ENCODE measurements at regions not wholly inside any gene's neighbourhood (a gene's known extent, or its start where the extent isn't known, plus 50 kb on each side); places are given as distances from the start of the nearest gene placed in this dataset.

DNA sequence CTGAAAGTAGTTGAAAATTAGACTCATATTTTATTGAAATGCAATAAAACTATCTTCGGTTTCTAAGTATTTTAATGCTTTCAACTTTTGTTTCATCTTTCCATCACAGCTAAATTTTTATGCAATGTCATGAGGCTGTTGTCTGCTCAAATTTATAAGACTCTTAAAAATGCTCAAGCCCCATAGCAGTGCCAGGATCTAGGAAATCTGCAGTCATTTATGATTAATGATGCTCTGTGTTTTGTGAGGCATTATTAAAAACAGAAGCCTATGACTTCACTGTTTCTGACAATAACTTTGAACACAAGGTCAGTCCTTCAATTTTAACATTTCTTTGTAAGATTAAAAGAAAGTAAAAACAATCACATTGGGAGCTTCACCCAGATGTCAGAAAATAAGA is 112.5 kb downstream of the ALX1 start:
- Histone ChIP-seq H3K79me2 (no peaks in the 10 kb centered on the region), H3K4me1 (ENCODE audit: insufficient read depth) (no peaks in the 10 kb centered on the region), H3K4me3 (no peak overlapping the region), H2AFZ (no peak overlapping the region), H3K9me3 (ENCODE audit: low read depth) (no peaks in the 10 kb centered on the region), H3K27me3 (no peaks in the 10 kb centered on the region), H4K20me1 (ENCODE audit: insufficient read depth, poor library complexity, severe bottlenecking) (no peaks in the 10 kb centered on the region), H3K4me2 (no peak overlapping the region), H3K36me3 (replicated peaks; ENCODE audit: insufficient read depth, low read depth) (no peaks in the 10 kb centered on the region), H3K9me2 (replicated peaks; ENCODE audit: insufficient read depth) (no peaks in the 10 kb centered on the region), H3K27ac (no peak overlapping the region)
- TF ChIP-seq EZH2phosphoT487 (IDR thresholded peaks at IDR 0.05; ENCODE audit: low read depth, severe bottlenecking, unreplicated experiment): no peak
- no peak for TF ChIP-seq EZH2 (IDR thresholded peaks at IDR 0.05; ENCODE audit: borderline replicate concordance)
- TF ChIP-seq, protein P1, sequence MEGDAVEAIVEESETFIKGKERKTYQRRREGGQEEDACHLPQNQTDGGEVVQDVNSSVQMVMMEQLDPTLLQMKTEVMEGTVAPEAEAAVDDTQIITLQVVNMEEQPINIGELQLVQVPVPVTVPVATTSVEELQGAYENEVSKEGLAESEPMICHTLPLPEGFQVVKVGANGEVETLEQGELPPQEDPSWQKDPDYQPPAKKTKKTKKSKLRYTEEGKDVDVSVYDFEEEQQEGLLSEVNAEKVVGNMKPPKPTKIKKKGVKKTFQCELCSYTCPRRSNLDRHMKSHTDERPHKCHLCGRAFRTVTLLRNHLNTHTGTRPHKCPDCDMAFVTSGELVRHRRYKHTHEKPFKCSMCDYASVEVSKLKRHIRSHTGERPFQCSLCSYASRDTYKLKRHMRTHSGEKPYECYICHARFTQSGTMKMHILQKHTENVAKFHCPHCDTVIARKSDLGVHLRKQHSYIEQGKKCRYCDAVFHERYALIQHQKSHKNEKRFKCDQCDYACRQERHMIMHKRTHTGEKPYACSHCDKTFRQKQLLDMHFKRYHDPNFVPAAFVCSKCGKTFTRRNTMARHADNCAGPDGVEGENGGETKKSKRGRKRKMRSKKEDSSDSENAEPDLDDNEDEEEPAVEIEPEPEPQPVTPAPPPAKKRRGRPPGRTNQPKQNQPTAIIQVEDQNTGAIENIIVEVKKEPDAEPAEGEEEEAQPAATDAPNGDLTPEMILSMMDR (IDR thresholded peaks at IDR 0.05; ENCODE audit: poor library complexity): no peak
- WGBS (ENCODE audit: low lambda C conversion rate, missing lambda C conversion rate): 38% methylated on average over 1 of the region's 1 CpG
- DNase-seq (ENCODE audit: low spot score): no peak

DNA sequence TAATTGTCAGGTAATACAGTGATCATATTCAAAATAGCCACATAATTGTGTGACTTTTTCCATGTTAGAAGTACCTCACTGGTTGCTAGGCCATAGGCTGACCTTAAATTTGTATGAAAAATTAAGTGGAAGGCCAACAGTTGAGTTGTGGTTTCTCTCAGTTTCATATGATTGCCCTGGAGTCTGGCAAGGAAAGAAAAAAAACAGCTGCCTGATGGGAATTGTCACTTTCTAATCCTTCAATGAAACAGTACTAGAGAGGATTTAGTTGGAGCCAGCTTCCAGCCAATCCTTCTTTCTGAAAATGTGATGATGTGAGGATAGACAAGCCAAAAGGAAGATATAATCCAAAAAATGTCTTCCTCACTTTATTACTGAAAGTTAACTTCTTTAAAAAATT is 113.6 kb downstream of the ALX1 start:
- TF ChIP-seq EZH2 (IDR thresholded peaks at IDR 0.05; ENCODE audit: borderline replicate concordance) (no peak), EZH2phosphoT487 (IDR thresholded peaks at IDR 0.05; ENCODE audit: low read depth, severe bottlenecking, unreplicated experiment) (no peak)
- TF ChIP-seq, protein P1 (IDR thresholded peaks at IDR 0.05; ENCODE audit: poor library complexity): no peak
- H3K4me1 ChIP-seq (ENCODE audit: insufficient read depth): no peaks in the 10 kb centered on the region
- H3K4me3 ChIP-seq: no peak overlapping the region
- H4K20me1 ChIP-seq (ENCODE audit: insufficient read depth, poor library complexity, severe bottlenecking): no peaks in the 10 kb centered on the region
- no peak overlapping the region for H3K4me2 ChIP-seq
- H3K9me3 ChIP-seq (ENCODE audit: low read depth): no peaks in the 10 kb centered on the region
- no peaks in the 10 kb centered on the region for H3K79me2 ChIP-seq
- no peaks in the 10 kb centered on the region for H3K36me3 ChIP-seq (replicated peaks; ENCODE audit: insufficient read depth, low read depth)
- no peak overlapping the region for H2AFZ ChIP-seq
- no peaks in the 10 kb centered on the region for H3K27me3 ChIP-seq
- no peak for DNase-seq (ENCODE audit: low spot score)
- no peaks in the 10 kb centered on the region for H3K9me2 ChIP-seq (replicated peaks; ENCODE audit: insufficient read depth)
- no peak overlapping the region for H3K27ac ChIP-seq

DNA sequence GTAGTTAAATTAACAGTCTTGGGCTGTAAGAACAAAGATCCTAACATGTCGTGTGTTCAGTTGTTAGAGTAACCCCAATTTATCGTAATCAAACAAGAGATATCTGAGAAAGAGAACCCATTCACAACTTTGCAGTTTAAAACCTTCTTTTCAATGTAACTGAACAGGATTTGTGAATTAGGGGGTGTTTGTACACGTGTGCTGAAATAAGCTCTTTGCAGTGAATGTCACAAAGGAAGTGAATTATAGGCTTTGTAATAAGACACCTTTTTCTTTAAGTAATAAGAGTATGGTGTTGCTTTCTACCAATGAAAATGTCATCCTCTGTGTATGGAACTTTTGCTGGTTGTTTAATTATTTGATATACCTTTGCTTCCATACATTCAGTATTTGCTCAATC is 114.0 kb downstream of the ALX1 start:
- H3K79me2 ChIP-seq: no peaks in the 10 kb centered on the region
- H3K9me3 ChIP-seq (ENCODE audit: low read depth): no peaks in the 10 kb centered on the region
- no peaks in the 10 kb centered on the region for H4K20me1 ChIP-seq (ENCODE audit: insufficient read depth, poor library complexity, severe bottlenecking)
- no peak for TF ChIP-seq EZH2phosphoT487 (IDR thresholded peaks at IDR 0.05; ENCODE audit: low read depth, severe bottlenecking, unreplicated experiment)
- TF ChIP-seq EZH2 (IDR thresholded peaks at IDR 0.05; ENCODE audit: borderline replicate concordance): no peak
- TF ChIP-seq, protein P1 (IDR thresholded peaks at IDR 0.05; ENCODE audit: poor library complexity): no peak
- no peak overlapping the region for H3K4me2 ChIP-seq
- DNase-seq (ENCODE audit: low spot score): no peak
- 60% methylated on average over 3 of the region's 3 CpGs for WGBS (ENCODE audit: low lambda C conversion rate, missing lambda C conversion rate)
- no peak overlapping the region for H2AFZ ChIP-seq
- no peaks in the 10 kb centered on the region for H3K9me2 ChIP-seq (replicated peaks; ENCODE audit: insufficient read depth)
- no peak overlapping the region for H3K27ac ChIP-seq
- H3K36me3 ChIP-seq (replicated peaks; ENCODE audit: insufficient read depth, low read depth): no peaks in the 10 kb centered on the region
- no peaks in the 10 kb centered on the region for H3K4me1 ChIP-seq (ENCODE audit: insufficient read depth)
- H3K27me3 ChIP-seq: no peaks in the 10 kb centered on the region
- H3K4me3 ChIP-seq: no peak overlapping the region

DNA sequence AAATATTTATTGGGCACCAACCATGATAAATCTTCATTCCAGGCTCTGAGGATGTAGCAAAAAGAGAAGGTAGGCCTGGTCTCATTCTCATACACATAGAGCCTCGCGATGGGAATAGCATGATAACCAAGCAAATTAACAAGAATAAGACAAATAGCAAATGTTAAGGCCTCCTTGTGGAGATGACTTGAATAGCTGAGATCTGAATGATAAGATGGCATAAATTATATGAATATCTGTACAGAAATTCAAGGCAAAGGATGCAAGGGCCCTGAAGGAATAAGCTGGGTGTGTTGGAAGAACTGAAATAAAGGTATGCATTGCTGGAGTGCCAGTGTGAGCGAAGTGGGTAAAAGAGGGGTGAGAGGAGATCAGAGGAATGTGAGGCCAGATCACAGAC is 114.8 kb downstream of the ALX1 start:
- H3K9me3 ChIP-seq (ENCODE audit: low read depth): no peaks in the 10 kb centered on the region
- WGBS (ENCODE audit: low lambda C conversion rate, missing lambda C conversion rate): 92% methylated on average over 3 of the region's 3 CpGs
- H3K79me2 ChIP-seq: no peaks in the 10 kb centered on the region
- H3K36me3 ChIP-seq (replicated peaks; ENCODE audit: insufficient read depth, low read depth): no peaks in the 10 kb centered on the region
- H3K4me3 ChIP-seq: no peak overlapping the region
- no peaks in the 10 kb centered on the region for H3K4me1 ChIP-seq (ENCODE audit: insufficient read depth)
- H4K20me1 ChIP-seq (ENCODE audit: insufficient read depth, poor library complexity, severe bottlenecking): no peaks in the 10 kb centered on the region
- no peaks in the 10 kb centered on the region for H3K9me2 ChIP-seq (replicated peaks; ENCODE audit: insufficient read depth)
- TF ChIP-seq, protein P1 (IDR thresholded peaks at IDR 0.05; ENCODE audit: poor library complexity): no peak
- no peak for TF ChIP-seq EZH2 (IDR thresholded peaks at IDR 0.05; ENCODE audit: borderline replicate concordance)
- TF ChIP-seq EZH2phosphoT487 (IDR thresholded peaks at IDR 0.05; ENCODE audit: low read depth, severe bottlenecking, unreplicated experiment): no peak
- H2AFZ ChIP-seq: no peak overlapping the region
- H3K27ac ChIP-seq: no peak overlapping the region
- DNase-seq (ENCODE audit: low spot score): no peak
- H3K4me2 ChIP-seq: no peak overlapping the region
- H3K27me3 ChIP-seq: no peaks in the 10 kb centered on the region
